GM19043 (cell line): ENCODE measurements at regions not wholly inside any gene's neighbourhood (a gene's known extent, or its start where the extent isn't known, plus 50 kb on each side); places are given as distances from the start of the nearest gene placed in this dataset.
"Not testable (repeated sequence)": the region's sequence is repeated elsewhere in the genome, so short reads cannot be mapped to it uniquely, and the experiment has no call there.

Experiments
- ATAC-seq: cut with Tn5 transposase; IDR thresholded peaks from one replicate; pipeline ENCODE4 v1.9.1; 2021; ENCODE audit warnings: low read depth; ENCODE audit not compliant: unreplicated experiment

GRCh38 chr1:105462308-105462707 lies 1594.2 kb upstream of the PRMT6 start:
- no peak for ATAC-seq

DNA sequence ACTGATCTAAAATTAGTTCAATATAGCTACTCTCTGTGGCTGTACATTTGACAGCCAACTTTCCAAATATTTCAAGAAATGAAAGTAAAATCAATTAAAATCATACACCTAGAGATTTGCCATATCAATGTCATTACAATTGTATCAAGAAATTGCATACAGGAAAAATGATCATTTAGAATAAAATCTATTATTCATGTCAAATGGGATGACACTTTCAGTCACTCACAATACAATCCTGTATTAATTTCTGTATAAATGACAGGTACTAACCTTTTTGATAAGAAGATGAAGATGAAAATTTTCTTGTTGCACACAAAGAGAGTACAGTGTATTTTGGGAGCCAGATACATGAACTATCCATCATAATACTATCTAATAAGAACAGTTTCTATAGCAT lies 1588.9 kb upstream of the PRMT6 start:
- no peak for ATAC-seq

DNA sequence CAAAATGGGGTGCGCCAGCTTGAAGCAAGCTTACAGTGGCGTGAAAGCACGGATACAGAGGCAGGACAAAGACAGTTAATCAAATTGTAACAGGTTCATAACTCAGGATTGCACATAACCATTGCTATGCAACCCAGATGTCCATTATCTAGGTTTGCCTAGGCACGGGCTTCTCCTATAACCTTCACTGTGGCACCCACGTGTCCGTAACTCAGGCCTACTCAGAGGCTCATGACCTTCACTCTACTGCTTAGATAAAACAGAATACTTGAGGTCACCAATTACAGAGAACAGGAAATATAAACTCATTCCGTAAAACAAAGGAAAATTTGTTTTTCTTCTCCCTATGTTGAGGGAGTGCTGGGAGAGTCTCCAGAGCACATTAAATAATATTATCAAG lies 1585.9 kb upstream of the PRMT6 start:
- ATAC-seq = not testable (repeated sequence)

DNA sequence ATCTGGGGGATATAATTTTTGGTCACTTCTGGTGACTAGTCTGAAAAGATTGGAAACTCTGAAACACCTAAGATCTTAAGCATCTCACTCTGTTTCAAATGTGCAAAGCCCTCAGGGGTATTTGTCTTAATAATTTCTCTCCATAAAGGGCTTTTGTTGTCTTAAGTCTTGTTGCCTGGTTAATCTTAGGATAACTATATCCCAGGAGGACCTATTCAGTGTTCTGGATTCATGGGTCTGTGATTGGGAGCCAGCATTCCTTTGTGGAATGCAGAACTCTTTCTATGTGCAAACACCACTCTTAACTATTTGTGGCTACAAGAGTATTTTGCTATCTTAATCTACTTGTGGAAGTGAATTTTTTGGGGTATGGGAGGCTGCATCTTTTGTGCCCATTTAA lies 1573.0 kb upstream of the PRMT6 start:
- no peak for ATAC-seq

- no peak for ATAC-seq
Measured at GRCh38 chr1:105485207-105485606, 1571.3 kb upstream of the PRMT6 start.

GRCh38 chr1:105492921-105493320 lies 1563.6 kb upstream of the PRMT6 start:
- no peak for ATAC-seq

DNA sequence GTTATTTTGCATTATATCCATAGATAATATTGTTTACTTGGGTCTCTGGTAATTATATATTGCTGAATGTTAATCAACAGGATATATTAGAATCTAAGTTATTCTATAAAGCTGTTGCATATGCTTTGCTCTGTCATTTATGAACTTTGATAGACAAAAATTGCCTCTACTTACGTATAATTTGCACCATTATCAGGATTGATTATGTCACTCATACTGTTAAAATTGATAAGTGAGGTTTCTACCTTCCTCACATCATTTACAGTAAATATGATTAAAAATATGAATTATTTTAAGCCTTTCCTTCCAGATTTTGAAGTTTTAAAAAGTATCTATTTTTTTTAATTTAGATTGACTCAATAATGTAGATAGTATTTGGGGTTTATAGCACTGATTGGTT lies 1540.4 kb upstream of the PRMT6 start:
- ATAC-seq = no peak

DNA sequence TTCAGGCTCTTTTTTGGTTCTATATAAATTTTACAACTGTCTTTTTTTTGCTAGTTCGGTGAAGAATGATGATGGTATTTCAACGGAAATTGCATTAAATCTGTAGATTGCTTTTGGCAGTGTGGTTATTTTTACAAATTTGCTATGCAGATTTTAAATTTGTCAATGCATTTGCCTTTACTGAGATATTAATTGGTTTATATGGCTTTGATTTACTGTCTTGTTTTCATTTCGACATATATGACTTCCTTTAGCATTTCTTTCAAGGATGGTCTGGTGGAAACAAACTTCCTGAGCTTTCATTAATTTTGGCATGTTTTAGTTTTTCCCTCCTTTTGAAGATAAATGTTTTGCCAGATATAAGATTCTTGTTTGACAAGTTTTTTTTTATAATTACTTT lies 1522.5 kb upstream of the PRMT6 start:
- ATAC-seq = no peak

GRCh38 chr1:105544475-105544874 lies 1512.0 kb upstream of the PRMT6 start:
- ATAC-seq = no peak

- ATAC-seq = no peak
Measured at GRCh38 chr1:105556266-105556665, 1500.2 kb upstream of the PRMT6 start.

DNA sequence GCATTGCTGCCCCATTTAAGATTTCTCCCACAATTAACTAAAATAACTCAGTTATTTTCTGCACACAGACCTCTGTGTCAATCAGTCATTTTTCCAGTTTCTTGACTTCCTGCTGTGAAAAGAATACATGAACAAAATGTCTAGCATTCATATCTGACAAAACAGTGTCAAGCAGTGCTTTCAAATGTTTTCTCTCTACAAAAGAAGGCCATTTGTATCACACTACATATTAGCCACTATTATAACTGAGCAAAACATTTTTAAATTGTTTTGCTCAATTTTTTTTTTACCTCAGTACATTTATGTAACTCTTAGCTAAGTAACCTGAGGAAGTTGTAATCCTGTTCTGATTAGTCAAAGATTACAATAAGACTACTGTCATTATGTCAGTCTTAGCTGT lies 1498.5 kb upstream of the PRMT6 start:
- no peak for ATAC-seq

DNA sequence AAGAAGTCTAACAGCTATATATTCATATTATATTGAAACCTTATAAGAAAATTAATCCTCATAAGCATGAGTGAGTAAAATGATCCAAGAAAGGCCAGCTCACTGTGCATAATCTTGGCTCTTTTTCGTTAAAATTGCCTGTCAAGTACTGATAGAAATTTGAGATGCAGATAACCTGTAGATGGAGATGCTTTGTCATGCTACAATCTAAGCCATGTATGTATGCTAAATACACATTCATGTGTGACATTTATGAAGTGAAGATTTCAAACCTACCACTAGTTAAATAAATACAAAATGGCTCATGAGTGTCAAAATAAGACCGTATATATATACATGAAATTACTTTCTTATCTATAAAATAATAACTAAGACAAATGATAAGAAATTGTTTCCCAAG lies 1491.5 kb upstream of the PRMT6 start:
- ATAC-seq = no peak

DNA sequence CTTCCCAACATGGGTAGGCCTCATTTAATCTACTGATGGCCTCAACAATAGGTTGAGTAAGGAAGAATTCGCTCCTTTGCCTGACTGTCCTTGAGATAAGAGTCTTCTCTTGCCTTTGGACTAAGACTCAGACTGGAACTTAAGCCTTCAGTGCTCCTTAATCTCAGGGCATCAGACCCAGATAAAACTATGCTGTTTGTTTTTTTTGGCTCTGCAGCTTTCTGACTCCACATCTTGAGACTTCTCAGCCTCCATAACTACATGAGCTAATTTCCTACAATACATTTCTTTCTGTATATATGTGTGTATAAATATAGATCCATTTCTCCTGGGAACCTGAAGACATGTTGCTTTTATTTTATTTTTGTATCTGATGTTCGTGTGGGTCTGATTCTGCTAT lies 1470.7 kb upstream of the PRMT6 start:
- ATAC-seq = no peak

DNA sequence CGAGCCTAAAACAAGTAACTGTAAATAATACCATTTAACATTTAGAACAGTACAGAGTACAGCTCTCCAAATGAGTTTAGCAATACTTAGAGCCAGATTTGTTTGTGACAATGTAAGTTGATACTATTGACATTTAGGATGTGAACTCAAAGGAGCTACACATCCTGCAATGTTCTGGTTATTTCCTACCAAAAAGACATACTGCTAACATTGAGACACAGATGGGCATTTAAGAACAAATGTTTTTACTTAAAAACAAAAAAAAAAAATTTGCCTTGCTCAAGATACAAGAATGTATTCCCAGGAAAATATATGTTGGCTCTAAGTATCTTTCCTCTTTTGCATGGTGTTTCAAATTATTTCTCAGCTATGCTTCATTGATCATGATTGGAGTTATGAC lies 1464.8 kb upstream of the PRMT6 start:
- no peak for ATAC-seq

DNA sequence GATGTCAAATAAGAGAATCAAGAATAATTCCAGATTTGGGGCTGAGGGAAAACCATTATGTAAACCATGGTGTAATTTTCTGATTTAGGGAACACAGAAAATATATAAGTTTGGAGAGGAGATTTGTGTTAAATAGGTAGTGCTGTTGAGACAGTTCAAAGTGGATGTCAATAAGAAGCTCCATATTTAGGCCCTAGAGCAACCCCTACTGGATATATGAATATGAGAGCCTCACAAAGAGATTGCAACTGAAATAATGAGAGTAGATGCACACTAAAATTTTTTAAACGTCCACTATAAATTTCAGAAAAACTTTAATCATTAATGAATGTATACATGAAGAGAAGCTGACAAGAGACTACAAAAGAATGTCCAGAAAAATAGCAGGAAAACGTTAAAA lies 1447.8 kb upstream of the PRMT6 start:
- ATAC-seq = no peak

GRCh38 chr1:105626276-105626987 lies 1430.0 kb upstream of the PRMT6 start:
- ATAC-seq = no peak

- not testable (repeated sequence) for ATAC-seq
Measured at GRCh38 chr1:105631153-105631744, 1425.2 kb upstream of the PRMT6 start.

GRCh38 chr1:105632342-105633196 lies 1423.9 kb upstream of the PRMT6 start:
- ATAC-seq = no peak

DNA sequence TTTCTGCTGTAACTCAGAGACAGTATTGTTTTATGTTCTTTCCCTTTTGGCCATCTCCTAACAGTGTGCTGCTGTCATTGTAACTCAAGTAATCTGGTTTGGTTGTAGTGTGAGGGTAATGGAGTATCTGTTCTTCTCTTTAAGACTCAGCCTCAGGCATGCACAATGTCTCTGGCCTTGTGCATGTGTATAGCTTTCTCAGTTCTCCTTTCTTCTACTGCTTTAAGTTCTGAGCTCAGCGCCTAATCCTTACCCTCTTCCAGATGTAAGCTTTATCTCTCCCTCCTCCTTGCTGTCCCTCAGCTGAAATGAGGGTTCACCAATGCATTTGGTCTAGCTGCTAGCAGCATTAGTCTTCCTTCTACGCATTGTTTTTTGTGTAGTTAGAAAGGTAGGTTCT lies 1420.4 kb upstream of the PRMT6 start:
- no peak for ATAC-seq

DNA sequence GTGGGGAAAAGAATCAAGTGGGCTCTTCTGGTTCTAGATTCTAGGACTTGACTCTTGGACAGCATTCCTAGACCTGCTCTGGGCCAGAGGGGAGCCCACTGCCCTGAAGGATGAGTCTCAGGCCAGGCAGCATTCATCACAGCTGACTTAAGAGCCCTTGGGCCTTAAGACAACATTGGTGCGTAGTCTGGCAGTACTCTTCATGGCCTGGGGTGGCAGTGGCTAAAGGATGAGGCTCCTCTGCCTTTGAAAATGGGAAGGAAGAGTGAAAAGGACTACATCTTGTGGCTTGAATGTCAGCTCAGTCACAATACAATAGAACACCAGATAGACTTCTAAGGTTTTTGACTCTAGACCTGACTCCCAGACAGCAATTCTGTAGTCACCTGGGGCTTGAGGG lies 1415.1 kb upstream of the PRMT6 start:
- ATAC-seq = no peak

DNA sequence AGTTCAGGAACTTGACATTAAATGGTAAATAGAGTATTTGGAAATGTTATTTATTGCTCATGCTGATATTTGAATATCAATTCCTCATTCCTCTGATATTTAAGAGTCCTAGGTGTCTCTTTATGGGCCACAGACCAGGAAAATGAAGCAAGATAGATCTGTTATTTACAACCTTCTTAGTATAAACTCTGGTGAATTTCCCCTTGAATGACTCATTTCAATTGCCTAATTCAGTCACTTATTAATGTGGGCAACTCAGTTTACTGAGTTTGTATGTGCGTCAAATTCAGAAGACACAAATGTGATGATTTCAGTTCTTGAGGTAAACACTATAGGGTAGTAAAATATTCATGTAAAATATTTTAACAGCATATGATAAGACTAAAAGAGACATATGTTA lies 1404.4 kb upstream of the PRMT6 start:
- no peak for ATAC-seq

DNA sequence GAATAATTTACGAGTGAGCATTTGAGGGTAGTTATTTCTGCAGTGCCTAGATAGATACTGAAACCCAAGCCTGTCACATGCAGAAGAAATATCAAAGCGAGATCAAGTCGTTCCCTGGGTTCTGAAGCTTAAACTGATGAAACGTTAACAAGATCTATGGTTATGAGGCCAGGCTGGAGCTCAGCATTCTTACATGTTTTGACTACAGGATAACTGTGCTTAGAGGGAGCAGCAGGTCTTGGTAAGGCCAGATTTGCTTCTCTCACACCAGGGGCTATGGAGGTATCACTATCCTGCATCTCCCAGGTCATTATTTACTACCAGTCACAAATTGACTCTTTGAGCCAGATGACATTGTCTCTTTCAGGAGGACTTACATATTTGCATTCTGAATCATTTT lies 1401.4 kb upstream of the PRMT6 start:
- ATAC-seq = no peak
